ENCODE measurements at regions not wholly inside any gene's neighbourhood (a gene's known extent, or its start where the extent isn't known, plus 50 kb on each side); places are given as distances from the start of the nearest gene placed in this dataset.

DNA sequence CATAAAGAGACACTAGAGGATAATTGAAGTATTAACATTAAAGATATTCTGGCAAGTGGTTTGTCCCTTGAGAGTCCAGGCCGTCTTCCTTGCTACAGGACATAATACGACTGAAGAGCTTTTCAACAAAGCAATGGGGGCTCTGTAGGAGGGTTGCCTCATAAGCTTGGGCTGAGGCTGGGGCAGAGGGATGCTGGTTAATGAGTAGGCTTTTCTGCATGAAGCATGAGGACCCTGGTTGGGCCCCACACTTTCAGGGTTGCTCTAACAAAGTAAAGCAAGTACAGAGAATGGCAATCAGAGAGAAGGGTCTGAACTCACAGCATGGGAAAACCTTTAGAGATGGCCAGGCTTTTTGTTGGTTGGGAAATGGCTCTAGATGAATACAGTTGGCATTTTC lies 281.3 kb downstream of the IDS start:
- TF ChIP-seq, protein P1, sequence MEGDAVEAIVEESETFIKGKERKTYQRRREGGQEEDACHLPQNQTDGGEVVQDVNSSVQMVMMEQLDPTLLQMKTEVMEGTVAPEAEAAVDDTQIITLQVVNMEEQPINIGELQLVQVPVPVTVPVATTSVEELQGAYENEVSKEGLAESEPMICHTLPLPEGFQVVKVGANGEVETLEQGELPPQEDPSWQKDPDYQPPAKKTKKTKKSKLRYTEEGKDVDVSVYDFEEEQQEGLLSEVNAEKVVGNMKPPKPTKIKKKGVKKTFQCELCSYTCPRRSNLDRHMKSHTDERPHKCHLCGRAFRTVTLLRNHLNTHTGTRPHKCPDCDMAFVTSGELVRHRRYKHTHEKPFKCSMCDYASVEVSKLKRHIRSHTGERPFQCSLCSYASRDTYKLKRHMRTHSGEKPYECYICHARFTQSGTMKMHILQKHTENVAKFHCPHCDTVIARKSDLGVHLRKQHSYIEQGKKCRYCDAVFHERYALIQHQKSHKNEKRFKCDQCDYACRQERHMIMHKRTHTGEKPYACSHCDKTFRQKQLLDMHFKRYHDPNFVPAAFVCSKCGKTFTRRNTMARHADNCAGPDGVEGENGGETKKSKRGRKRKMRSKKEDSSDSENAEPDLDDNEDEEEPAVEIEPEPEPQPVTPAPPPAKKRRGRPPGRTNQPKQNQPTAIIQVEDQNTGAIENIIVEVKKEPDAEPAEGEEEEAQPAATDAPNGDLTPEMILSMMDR (conservative IDR thresholded peaks at IDR 0.05 in 1 of 2, IDR thresholded peaks at IDR 0.05 in 1 of 2; ENCODE audit: low read depth in 1 of 2, low read length in 2 of 2), result no peak
- no peak for TF ChIP-seq EZH2 (IDR thresholded peaks at IDR 0.05; ENCODE audit: low read length, missing control alignments)
